Stimulated activated naive CD8-positive, alpha-beta T cell treated with anti-CD3 and anti-CD28 coated beads, Interleukin-15, amount 100 ng/mL, for 72 hours (primary cell): ENCODE measurements at regions not wholly inside any gene's neighbourhood (a gene's known extent, or its start where the extent isn't known, plus 50 kb on each side); places are given as distances from the start of the nearest gene placed in this dataset.
"Not testable (repeated sequence)": the region's sequence is repeated elsewhere in the genome, so short reads cannot be mapped to it uniquely, and the experiment has no call there.

Experiments used
- ATAC-seq: fragments of 150-1000 bp; cut with Tn5 transposase; 2 replicates; pipeline ENCODE4 v1.10.0; 2021; ENCODE audit warnings: mild to moderate bottlenecking, moderate library complexity
- DNase-seq, 2 donors: peaks; one replicate each; pipeline ENCODE4 v3.0.0; 2021 to 2022
- H3K27ac Mint-ChIP-seq, 2 donors: one replicate each; pipeline ENCODE4 v1.8.0; 2022; ENCODE audit warnings: mild to moderate bottlenecking in 2 of 2, mixed read lengths in 2 of 2, moderate library complexity in 2 of 2
- H3K27me3 Mint-ChIP-seq: one replicate; pipeline ENCODE4 v1.8.0; 2022; ENCODE audit warnings: mixed read lengths
- H3K4me1 Mint-ChIP-seq: one replicate; pipeline ENCODE4 v1.8.0; 2022; ENCODE audit warnings: mild to moderate bottlenecking, mixed read lengths
- H3K4me3 Mint-ChIP-seq, 2 donors: one replicate each; pipeline ENCODE4 v1.8.0; 2022; ENCODE audit warnings: mild to moderate bottlenecking in 2 of 2, mixed read lengths in 2 of 2, moderate library complexity in 1 of 2
- H3K9me3 Mint-ChIP-seq, 2 donors: one replicate each; pipeline ENCODE4 v1.8.0; 2022; ENCODE audit warnings: mixed read lengths in 2 of 2

DNA sequence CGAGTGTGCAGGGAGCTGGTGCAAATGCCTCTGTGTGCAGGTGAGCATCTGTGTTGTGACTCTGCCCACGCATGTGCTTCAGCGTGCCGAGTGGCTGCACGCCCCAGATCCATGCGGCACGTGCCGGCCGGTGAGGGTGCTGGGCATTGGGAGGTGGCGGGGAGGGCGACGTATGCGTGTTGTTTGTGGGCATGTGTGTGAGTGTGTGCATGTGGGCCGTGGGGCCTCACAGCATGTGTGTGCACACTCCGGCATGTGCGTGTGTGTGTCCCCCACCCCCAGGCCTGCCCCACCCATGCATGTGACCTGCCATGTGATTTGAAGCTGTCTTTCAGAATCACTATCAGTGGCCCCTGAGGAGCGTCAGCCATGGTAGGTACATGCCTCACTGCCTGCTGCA lies 97.7 kb upstream of the ZSCAN2 start:
- not testable (repeated sequence) for ATAC-seq

DNA sequence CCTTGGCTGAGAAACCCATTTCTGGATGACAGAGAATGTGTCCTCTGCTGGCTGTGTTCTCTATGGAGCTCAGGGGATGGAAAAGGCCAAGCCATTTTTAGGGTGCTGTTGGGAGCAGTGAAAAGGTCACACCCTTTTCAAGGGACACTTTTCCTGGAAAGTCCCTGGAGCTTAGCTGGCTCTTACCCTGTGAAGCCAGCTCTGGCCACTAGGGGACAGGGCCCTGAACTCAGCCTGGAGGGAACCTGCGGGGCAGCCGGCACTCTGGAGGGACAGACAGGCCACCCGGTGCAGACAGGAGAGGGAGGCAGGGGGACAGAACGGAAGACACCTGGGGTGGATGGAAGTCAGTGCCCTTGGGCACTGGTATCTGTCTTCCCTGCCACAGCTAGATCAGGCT lies 95.3 kb upstream of the ZSCAN2 start:
- H3K4me1 Mint-ChIP-seq, H3K27me3 Mint-ChIP-seq, H3K4me3 Mint-ChIP-seq, H3K27ac Mint-ChIP-seq, H3K9me3 Mint-ChIP-seq, ATAC-seq: not testable (repeated sequence)
- DNase-seq = peak in 1 of 2 donors; percentile 16

More for the DNA sequence above, 97.7 kb upstream of the ZSCAN2 start:
- not testable (repeated sequence) for H3K4me3 Mint-ChIP-seq, H3K4me1 Mint-ChIP-seq, DNase-seq, H3K9me3 Mint-ChIP-seq, H3K27me3 Mint-ChIP-seq, H3K27ac Mint-ChIP-seq

- not testable (repeated sequence) for H3K27ac Mint-ChIP-seq, H3K4me3 Mint-ChIP-seq, ATAC-seq, H3K9me3 Mint-ChIP-seq, DNase-seq, H3K27me3 Mint-ChIP-seq, H3K4me1 Mint-ChIP-seq
These were observed 88.5 kb upstream of the ZSCAN2 start for GRCh38 chr15:84512324-84512723.

DNA sequence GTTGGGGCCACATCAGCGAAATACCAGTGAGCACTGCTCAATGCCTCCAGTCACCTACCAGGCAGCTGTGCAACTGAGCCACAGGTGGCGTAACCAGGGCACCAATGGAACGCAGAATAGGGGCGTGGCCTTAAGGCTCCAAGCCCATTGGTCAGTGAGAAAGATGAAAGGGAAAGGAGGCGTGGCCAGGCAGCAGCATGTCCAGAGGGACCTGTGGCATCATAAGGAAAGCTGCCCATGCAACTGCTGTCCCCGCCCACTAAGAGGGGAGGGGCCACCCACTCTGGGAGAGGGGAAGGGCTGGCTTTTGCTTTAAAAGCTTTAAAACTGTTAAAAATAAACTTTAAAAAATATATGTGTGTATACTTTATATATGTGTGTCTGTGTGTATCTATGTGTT lies 84.0 kb upstream of the ZSCAN2 start:
- H3K27ac Mint-ChIP-seq, H3K9me3 Mint-ChIP-seq, ATAC-seq, H3K27me3 Mint-ChIP-seq, DNase-seq, H3K4me1 Mint-ChIP-seq, H3K4me3 Mint-ChIP-seq: not testable (repeated sequence)

DNA sequence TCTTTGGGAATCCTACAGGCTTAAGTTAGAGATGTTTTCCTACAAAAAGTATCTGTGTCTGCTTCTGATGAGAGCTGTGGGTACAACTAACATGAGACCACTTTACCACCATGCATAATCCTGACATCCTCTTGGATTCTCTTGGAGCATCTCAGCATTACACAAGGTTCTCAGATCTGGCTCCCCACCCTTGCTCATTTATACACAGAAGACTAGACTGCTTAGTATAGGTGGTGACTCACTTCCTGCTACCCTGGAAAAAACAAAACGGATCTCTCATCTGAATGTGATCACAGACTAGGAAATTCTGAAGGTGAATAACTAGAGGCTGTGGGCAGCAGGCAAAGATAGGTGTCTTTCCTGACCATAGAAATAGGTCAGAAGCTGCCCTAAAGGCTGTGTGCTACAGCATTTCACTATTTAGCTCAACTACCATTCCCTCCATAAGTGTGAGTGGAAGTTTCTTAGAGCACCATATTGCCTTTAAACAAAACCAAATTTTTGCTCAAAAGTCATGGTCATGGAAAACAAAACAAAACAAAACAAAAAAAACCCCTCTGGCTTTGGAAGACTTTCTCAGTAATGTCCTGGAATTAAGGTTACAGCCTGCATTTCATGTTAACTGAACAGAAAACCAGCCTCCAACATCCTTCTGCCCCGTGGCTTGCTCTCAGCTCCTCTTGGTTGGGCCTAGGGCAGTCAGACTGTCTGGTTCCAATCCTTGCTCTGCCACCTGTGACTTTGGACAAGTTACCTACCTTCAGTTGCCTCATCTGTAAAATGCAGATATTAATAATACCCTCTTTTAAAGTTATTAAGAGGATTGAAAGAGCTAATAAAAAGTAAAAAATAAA lies 75.1 kb upstream of the ZSCAN2 start:
- ATAC-seq (peak; percentile 88), DNase-seq (peak; percentile 10 to 19)
- not testable (repeated sequence) for H3K27me3 Mint-ChIP-seq, H3K4me1 Mint-ChIP-seq, H3K9me3 Mint-ChIP-seq
- peak overlapping the region; percentile 42 to 57 for H3K27ac Mint-ChIP-seq
- peak overlapping the region in 1 of 2 donors; percentile 22 for H3K4me3 Mint-ChIP-seq

DNA sequence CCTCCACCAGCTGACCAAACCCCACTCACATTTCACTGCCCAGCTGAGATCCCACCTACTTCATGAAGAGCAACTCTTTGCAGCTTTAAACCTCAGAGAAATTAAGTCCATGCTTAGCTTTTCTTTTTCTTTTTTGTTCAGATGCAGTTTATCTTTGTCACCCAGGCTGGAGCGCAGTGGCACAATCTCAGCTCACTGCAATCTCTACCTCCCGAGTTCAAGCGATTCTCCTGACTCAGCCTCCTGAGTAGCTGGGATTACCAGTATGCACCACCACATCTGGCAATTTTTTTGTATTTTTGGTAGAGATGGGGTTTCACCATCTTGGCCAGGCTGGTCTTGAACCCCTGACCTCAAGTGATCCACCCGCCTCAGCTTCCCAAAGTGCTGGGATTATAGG lies 70.1 kb upstream of the ZSCAN2 start:
- H3K27me3 Mint-ChIP-seq, ATAC-seq, H3K27ac Mint-ChIP-seq, H3K9me3 Mint-ChIP-seq, DNase-seq, H3K4me3 Mint-ChIP-seq: not testable (repeated sequence)
- H3K4me1 Mint-ChIP-seq = peaks cover 12% of the 10 kb centered on the region

- DNase-seq, H3K27ac Mint-ChIP-seq, H3K4me3 Mint-ChIP-seq, ATAC-seq, H3K27me3 Mint-ChIP-seq, H3K9me3 Mint-ChIP-seq: not testable (repeated sequence)
- H3K4me1 Mint-ChIP-seq = peaks cover 12% of the 10 kb centered on the region
These were observed 69.6 kb upstream of the ZSCAN2 start for GRCh38 chr15:84531223-84531622.

DNA sequence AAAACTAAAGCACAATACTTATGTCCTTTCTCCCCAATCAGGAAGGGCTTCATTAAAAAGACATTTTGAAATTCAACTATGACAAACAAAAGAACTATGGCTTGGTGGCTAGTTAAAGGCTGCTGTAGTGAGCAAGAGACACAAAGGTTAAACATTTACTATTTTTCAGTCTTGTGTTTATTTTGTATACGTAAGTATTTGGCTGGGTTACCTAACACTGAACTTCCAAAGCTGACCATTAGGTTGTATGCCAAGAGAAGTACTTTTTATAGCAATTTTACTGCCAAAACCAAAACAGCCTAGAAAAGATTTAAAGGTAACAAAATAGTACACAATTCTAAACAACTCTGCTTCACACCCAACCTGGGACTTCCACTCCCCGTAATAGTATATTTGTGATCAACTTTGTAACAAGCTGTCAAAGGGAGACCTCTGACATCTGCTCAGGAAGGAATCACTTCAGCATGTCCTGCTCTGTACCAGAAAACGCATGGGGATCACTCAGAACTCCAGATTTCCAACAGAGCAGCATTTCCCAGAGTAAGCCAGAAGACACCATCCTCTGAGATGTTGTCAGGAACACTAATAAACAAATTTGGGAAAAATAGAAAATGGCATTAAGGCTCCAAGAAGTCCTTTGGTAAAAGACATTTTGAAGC lies 69.0 kb upstream of the ZSCAN2 start:
- not testable (repeated sequence) for H3K9me3 Mint-ChIP-seq, H3K27ac Mint-ChIP-seq, H3K4me3 Mint-ChIP-seq, ATAC-seq, DNase-seq, H3K27me3 Mint-ChIP-seq
- H3K4me1 Mint-ChIP-seq = peaks cover 12% of the 10 kb centered on the region

- not testable (repeated sequence) for ATAC-seq, H3K9me3 Mint-ChIP-seq, H3K27me3 Mint-ChIP-seq, H3K27ac Mint-ChIP-seq, H3K4me3 Mint-ChIP-seq, DNase-seq
- peaks cover 12% of the 10 kb centered on the region for H3K4me1 Mint-ChIP-seq
These were observed 67.1 kb upstream of the ZSCAN2 start for GRCh38 chr15:84533705-84534104.

DNA sequence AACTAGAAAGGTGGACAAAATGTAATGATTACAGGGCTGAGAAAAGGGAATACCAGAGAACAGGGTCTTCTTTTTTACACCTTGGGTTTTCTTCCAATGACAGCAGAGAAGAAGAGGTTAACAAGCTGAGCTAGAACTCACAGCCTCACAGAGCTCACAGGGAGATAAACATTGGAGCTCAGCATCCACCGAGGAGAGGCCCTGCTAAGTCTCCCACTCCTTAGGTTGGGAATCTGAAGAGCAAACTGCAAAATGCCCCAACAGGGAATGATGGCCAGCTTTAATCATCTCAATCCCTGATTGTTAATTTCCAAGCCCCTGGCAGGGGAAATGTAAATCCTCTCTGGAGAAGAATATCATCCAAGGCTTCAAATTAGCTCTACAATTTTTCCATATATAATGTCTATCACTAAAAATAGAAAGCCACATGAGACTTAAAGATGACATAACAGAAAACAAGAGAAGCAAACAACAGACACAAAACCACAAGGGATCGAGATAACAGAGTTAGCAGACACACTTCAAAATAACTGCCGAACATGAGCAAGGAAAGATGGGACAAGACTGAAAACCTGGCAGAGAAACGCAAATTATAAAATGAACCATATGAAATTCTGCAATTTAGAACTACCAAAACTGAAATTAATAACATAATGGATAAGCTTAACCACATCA lies 66.1 kb upstream of the ZSCAN2 start:
- Mint-ChIP-seq H3K4me1 (peaks cover 12% of the 10 kb centered on the region), H3K4me3 (peak overlapping the region; percentile 16 to 17)
- H3K27ac Mint-ChIP-seq, H3K27me3 Mint-ChIP-seq, ATAC-seq, H3K9me3 Mint-ChIP-seq, DNase-seq: not testable (repeated sequence)

GRCh38 chr15:84536181-84536580 lies 64.6 kb upstream of the ZSCAN2 start:
- H3K27ac Mint-ChIP-seq, H3K27me3 Mint-ChIP-seq, H3K9me3 Mint-ChIP-seq, ATAC-seq, DNase-seq, H3K4me3 Mint-ChIP-seq: not testable (repeated sequence)
- peaks cover 12% of the 10 kb centered on the region for H3K4me1 Mint-ChIP-seq

DNA sequence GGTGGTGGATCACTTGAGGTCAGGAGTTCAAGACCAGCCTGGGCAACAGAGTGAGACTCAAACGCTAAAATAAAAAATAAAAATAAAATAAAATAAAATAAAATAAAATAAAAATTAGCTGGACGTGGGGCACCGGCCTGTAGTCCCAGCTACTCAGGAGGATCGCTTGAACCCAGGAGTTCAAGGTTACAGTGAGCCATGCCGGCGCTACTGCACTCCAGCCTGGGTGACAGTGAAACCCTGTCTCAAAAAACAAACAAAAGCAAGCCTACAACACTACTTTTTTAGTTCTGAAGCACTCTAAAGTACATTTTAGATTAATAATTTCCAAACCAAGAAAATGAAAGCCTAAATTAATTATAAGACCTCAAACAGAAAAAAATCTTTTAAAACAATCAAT lies 56.2 kb upstream of the ZSCAN2 start:
- not testable (repeated sequence) for DNase-seq, ATAC-seq, H3K27ac Mint-ChIP-seq, H3K27me3 Mint-ChIP-seq, H3K9me3 Mint-ChIP-seq, H3K4me3 Mint-ChIP-seq
- peaks cover 15% of the 10 kb centered on the region for H3K4me1 Mint-ChIP-seq

DNA sequence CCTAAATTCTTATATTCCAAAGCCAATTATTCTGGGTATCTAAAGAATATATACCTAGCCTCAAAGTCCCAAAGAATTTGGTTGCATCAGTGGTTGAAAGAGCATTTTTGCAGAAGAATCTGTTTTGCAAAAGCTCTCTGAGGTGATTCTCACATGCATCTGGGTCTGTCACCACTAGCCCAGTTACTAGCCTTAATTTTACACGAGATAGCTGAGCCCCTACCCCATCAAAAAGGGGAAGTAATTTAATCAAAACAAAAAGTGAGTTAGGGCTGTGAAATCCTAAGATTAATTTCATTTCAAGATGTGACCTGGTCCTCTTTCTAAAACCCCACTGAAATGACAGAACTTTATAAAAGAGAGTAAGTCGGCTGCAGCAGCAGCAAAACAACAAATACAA lies 53.7 kb upstream of the ZSCAN2 start:
- ATAC-seq, H3K4me3 Mint-ChIP-seq, H3K27ac Mint-ChIP-seq, H3K9me3 Mint-ChIP-seq, DNase-seq, H3K27me3 Mint-ChIP-seq: not testable (repeated sequence)
- peaks cover 15% of the 10 kb centered on the region for H3K4me1 Mint-ChIP-seq

DNA sequence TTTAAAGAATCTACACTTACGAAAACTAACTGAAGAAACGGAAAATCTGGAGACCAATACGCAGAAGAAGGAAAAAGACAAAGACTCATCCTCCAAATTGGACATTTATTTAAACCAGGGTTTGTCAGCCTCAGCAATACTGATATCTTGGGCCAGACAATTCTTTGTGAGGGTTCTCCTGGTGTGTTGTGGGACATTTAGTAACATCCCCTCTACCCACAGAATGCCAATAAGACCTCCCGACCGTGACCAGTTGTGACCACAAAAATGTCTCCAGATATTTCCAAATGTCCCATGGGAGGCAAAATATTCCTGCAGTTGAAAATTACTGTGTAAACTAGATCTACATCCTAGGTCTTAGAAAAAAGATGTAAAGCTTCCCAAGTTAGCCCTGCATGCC lies 50.3 kb upstream of the ZSCAN2 start:
- not testable (repeated sequence) for ATAC-seq, H3K4me3 Mint-ChIP-seq, H3K27me3 Mint-ChIP-seq, H3K9me3 Mint-ChIP-seq, DNase-seq, H3K27ac Mint-ChIP-seq
- peaks cover 16% of the 10 kb centered on the region for H3K4me1 Mint-ChIP-seq
